NB4 (cell line): ENCODE measurements at regions not wholly inside any gene's neighbourhood (a gene's known extent, or its start where the extent isn't known, plus 50 kb on each side); places are given as distances from the start of the nearest gene placed in this dataset.

Experiments
- POLR2A ChIP-seq: IDR thresholded peaks from 2 replicates; pipeline ENCODE4 v1.6.1; 2011; ENCODE audit warnings: mild to moderate bottlenecking; ENCODE audit not compliant: insufficient read length; ENCODE audit errors: extremely low read depth
- TF ChIP-seq, protein P1 (sequence below): IDR thresholded peaks from one replicate; pipeline ENCODE4 v1.5.1; 2012; ENCODE audit warnings: low read depth, low read length

DNA sequence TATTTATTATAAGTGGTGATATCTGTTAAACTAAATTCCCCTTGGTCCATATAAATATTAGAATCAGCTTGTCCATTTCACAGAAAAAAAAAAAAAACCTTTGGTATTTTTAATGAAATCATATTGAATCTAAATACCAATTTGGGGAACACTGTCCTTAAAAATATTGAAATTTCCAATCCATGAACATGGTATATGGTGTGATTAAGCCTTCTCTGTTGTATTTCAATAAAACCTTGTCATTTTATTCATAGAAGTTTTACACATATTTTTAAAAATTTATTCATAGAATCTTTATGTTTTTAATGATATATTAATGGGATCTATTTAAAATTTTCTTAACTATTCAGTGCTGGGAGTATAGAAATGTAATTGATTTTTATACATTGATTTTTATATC, 135.3 kb downstream of the CEP120 start:
- TF ChIP-seq, protein P1, sequence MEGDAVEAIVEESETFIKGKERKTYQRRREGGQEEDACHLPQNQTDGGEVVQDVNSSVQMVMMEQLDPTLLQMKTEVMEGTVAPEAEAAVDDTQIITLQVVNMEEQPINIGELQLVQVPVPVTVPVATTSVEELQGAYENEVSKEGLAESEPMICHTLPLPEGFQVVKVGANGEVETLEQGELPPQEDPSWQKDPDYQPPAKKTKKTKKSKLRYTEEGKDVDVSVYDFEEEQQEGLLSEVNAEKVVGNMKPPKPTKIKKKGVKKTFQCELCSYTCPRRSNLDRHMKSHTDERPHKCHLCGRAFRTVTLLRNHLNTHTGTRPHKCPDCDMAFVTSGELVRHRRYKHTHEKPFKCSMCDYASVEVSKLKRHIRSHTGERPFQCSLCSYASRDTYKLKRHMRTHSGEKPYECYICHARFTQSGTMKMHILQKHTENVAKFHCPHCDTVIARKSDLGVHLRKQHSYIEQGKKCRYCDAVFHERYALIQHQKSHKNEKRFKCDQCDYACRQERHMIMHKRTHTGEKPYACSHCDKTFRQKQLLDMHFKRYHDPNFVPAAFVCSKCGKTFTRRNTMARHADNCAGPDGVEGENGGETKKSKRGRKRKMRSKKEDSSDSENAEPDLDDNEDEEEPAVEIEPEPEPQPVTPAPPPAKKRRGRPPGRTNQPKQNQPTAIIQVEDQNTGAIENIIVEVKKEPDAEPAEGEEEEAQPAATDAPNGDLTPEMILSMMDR: no peak
- TF ChIP-seq POLR2A: no peak
